ENCODE measurements at regions not wholly inside any gene's neighbourhood (a gene's known extent, or its start where the extent isn't known, plus 50 kb on each side); places are given as distances from the start of the nearest gene placed in this dataset.

DNA sequence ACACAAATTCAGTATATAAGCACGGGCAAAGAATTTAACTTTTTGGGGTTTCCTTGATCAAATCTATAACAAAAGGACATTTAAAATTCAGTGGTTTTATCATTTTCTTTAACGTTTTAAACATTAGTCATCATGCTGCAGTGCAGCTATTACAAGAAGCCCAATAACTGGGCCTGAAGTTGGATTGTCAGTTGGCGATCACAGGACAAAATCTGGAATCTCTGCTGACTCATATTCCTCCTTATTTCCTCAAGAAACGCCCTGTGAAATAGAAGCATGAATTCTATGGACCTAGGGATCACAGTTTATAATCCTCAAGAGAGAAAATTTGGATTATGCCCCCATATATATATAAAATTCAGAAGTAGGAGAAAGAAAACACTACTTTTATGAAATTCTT is 971.6 kb upstream of the MIR17HG start:
- no peak for TF ChIP-seq ZNF670 (tag by site-specific recombination; IDR thresholded peaks at IDR 0.05; ENCODE audit: low read depth)
- TF ChIP-seq, protein P1, sequence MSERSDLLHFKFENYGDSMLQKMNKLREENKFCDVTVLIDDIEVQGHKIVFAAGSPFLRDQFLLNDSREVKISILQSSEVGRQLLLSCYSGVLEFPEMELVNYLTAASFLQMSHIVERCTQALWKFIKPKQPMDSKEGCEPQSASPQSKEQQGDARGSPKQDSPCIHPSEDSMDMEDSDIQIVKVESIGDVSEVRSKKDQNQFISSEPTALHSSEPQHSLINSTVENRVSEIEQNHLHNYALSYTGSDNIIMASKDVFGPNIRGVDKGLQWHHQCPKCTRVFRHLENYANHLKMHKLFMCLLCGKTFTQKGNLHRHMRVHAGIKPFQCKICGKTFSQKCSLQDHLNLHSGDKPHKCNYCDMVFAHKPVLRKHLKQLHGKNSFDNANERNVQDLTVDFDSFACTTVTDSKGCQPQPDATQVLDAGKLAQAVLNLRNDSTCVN (tag by site-specific recombination; optimal IDR thresholded peaks at IDR 0.05) = no peak
- no peak for TF ChIP-seq ZNF138 (tag by site-specific recombination; IDR thresholded peaks at IDR 0.05; ENCODE audit: borderline replicate concordance)
- TF ChIP-seq, protein P2, sequence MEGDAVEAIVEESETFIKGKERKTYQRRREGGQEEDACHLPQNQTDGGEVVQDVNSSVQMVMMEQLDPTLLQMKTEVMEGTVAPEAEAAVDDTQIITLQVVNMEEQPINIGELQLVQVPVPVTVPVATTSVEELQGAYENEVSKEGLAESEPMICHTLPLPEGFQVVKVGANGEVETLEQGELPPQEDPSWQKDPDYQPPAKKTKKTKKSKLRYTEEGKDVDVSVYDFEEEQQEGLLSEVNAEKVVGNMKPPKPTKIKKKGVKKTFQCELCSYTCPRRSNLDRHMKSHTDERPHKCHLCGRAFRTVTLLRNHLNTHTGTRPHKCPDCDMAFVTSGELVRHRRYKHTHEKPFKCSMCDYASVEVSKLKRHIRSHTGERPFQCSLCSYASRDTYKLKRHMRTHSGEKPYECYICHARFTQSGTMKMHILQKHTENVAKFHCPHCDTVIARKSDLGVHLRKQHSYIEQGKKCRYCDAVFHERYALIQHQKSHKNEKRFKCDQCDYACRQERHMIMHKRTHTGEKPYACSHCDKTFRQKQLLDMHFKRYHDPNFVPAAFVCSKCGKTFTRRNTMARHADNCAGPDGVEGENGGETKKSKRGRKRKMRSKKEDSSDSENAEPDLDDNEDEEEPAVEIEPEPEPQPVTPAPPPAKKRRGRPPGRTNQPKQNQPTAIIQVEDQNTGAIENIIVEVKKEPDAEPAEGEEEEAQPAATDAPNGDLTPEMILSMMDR (tag by site-specific recombination; IDR thresholded peaks at IDR 0.05) = no peak
- no peak for TF ChIP-seq ZNF623 (tag by site-specific recombination; IDR thresholded peaks at IDR 0.05)
- no peak for TF ChIP-seq PRDM1 (tag by site-specific recombination; IDR thresholded peaks at IDR 0.05)
- TF ChIP-seq, protein P3, sequence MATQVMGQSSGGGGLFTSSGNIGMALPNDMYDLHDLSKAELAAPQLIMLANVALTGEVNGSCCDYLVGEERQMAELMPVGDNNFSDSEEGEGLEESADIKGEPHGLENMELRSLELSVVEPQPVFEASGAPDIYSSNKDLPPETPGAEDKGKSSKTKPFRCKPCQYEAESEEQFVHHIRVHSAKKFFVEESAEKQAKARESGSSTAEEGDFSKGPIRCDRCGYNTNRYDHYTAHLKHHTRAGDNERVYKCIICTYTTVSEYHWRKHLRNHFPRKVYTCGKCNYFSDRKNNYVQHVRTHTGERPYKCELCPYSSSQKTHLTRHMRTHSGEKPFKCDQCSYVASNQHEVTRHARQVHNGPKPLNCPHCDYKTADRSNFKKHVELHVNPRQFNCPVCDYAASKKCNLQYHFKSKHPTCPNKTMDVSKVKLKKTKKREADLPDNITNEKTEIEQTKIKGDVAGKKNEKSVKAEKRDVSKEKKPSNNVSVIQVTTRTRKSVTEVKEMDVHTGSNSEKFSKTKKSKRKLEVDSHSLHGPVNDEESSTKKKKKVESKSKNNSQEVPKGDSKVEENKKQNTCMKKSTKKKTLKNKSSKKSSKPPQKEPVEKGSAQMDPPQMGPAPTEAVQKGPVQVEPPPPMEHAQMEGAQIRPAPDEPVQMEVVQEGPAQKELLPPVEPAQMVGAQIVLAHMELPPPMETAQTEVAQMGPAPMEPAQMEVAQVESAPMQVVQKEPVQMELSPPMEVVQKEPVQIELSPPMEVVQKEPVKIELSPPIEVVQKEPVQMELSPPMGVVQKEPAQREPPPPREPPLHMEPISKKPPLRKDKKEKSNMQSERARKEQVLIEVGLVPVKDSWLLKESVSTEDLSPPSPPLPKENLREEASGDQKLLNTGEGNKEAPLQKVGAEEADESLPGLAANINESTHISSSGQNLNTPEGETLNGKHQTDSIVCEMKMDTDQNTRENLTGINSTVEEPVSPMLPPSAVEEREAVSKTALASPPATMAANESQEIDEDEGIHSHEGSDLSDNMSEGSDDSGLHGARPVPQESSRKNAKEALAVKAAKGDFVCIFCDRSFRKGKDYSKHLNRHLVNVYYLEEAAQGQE (tag by site-specific recombination; IDR thresholded peaks at IDR 0.05) = no peak
- no peak for TF ChIP-seq ZNF114 (tag by site-specific recombination; IDR thresholded peaks at IDR 0.05)
- no peak for TF ChIP-seq ZNF473 (tag by site-specific recombination; IDR thresholded peaks at IDR 0.05)

Measured in HEK293 (cell line).